Prostate gland (tissue), 2 donors: ENCODE measurements at regions not wholly inside any gene's neighbourhood (a gene's known extent, or its start where the extent isn't known, plus 50 kb on each side); places are given as distances from the start of the nearest gene placed in this dataset.

Experiments
- CTCF ChIP-seq, 4 experiments: fragments of 200-600 bp in 2 of 4; fragments of 450-650 bp in 2 of 4; sonication (generic) in 2 of 4; IDR thresholded peaks; 1 replicate in 3 of 4; 2 replicates in 1 of 4; pipeline ENCODE4 v1.5.1; 2016 to 2019; ENCODE audit warnings: antibody characterized with exemption in 4 of 4, mild to moderate bottlenecking in 2 of 4, moderate library complexity in 2 of 4
- POLR2A ChIP-seq: fragments of 450-650 bp; IDR thresholded peaks from one replicate; pipeline ENCODE4 v1.6.1; 2016; ENCODE audit warnings: antibody characterized with exemption, mild to moderate bottlenecking
- POLR2AphosphoS5 ChIP-seq: sonication (generic); formaldehyde crosslinking; IDR thresholded peaks from one replicate; pipeline ENCODE4 v1.6.1; 2017; ENCODE audit warnings: antibody characterized with exemption

- TF ChIP-seq POLR2AphosphoS5 (no peak), CTCF (IDR thresholded peaks at IDR 0.05) (no peak), POLR2A (no peak)
These were observed 1200.8 kb upstream of the GYPC start for GRCh38 chr2:125455110-125455509.
